HCT116 (cell line): ENCODE measurements at regions not wholly inside any gene's neighbourhood (a gene's known extent, or its start where the extent isn't known, plus 50 kb on each side); places are given as distances from the start of the nearest gene placed in this dataset.

ENCODE experiments used
- ATAC-seq: fragments of 200-7000 bp; cut with Tn5 transposase; 2 replicates; pipeline ENCODE4 v1.9.1; 2020; ENCODE audit warnings: mild to moderate bottlenecking, moderate library complexity
- BruUV-seq: library from RNA; stranded (reverse); fragments of 400-500 nt; replicated peaks from 2 replicates; lab custom pipeline; 2021; lab: Mats Ljungman, UMichigan
- CTCF ChIA-PET: fragments of 300-600 bp; sonication (Branson Sonifier 250); formaldehyde crosslinking; loops from one replicate; lab custom pipeline; 2021; ENCODE audit warnings: antibody characterized with exemption; lab: Charles Lee
- POLR2A ChIA-PET: fragments of 300-600, 350-600 bp; sonication (Branson Sonifier 250); formaldehyde crosslinking; loops from one replicate; lab custom pipeline; 2021; ENCODE audit warnings: antibody characterized with exemption; lab: Charles Lee
- RAD21 ChIA-PET, 2 experiments: fragments of 300-600 bp; sonication (Branson Sonifier 250); formaldehyde crosslinking; loops; one replicate each; lab custom pipeline; 2023; ENCODE audit warnings: low total read pairs in 2 of 2; ENCODE audit not compliant: uncharacterized antibody in 2 of 2, unreplicated experiment in 2 of 2, low non-redundant PET in 1 of 2; lab: Charles Lee
- DNase-seq: peaks from one replicate; pipeline ENCODE4 v3.0.0-alpha.2; 2010; ENCODE audit warnings: low read depth, low spot score
- H2AFZ ChIP-seq: fragments of 200-600 bp; shearing (Covaris generic), sonication (generic); 2 replicates; pipeline ENCODE4 v1.6.1; 2017; ENCODE audit warnings: low read depth, mixed run types, mixed read lengths, antibody characterized with exemption, low read length; ENCODE audit not compliant: poor library complexity, severe bottlenecking
- H3K27ac ChIP-seq: 2 replicates; pipeline ENCODE4 v1.5.1; 2012; ENCODE audit warnings: low read depth, low read length
- H3K27me3 ChIP-seq: fragments of 200-600 bp; sonication (generic); 2 replicates; pipeline ENCODE4 v1.6.1; 2016; ENCODE audit warnings: mixed run types, low read length, mixed read lengths; ENCODE audit not compliant: insufficient read depth
- H3K36me3 ChIP-seq, 2 experiments: fragments of 200-500 bp in 1 of 2; fragments of 200-600 bp in 1 of 2; sonication (Bioruptor generic) in 1 of 2; sonication (generic) in 1 of 2; 2 replicates each; pipeline versions ENCODE4 v1.5.1 to v1.6.1; 2014 to 2016; ENCODE audit warnings: low read length in 2 of 2, inconsistent platforms in 1 of 2, mixed read lengths in 1 of 2, mixed run types in 1 of 2; ENCODE audit not compliant: insufficient read depth in 2 of 2, control insufficient read depth in 1 of 2
- H3K4me1 ChIP-seq, 2 experiments: fragments of 200-600 bp in 1 of 2; sonication (generic) in 1 of 2; 2 replicates each; pipeline versions ENCODE4 v1.5.1 to v1.6.1; 2012 to 2017; ENCODE audit warnings: low read length in 2 of 2, inconsistent platforms in 1 of 2, mild to moderate bottlenecking in 1 of 2, mixed read lengths in 1 of 2, mixed run types in 1 of 2, moderate library complexity in 1 of 2; ENCODE audit not compliant: insufficient read depth in 2 of 2, control insufficient read depth in 1 of 2
- H3K4me2 ChIP-seq: fragments of 200-600 bp; sonication (generic); 2 replicates; pipeline ENCODE4 v1.6.1; 2017; ENCODE audit warnings: mixed run types, low read length, mixed read lengths
- H3K4me3 ChIP-seq, 2 experiments: fragments of 200-600 bp in 1 of 2; sonication (generic) in 1 of 2; replicated peaks in 1 of 2; 2 replicates each; pipeline ENCODE4 v1.5.1; 2011 to 2016; ENCODE audit warnings: low read length in 2 of 2, control low read depth in 1 of 2, low read depth in 1 of 2, mild to moderate bottlenecking in 1 of 2, mixed read lengths in 1 of 2, mixed run types in 1 of 2
- H3K79me2 ChIP-seq: fragments of 200-600 bp; sonication (generic); 2 replicates; pipeline ENCODE4 v1.6.1; 2017; ENCODE audit warnings: mild to moderate bottlenecking, mixed run types, low read length, moderate library complexity, mixed read lengths; ENCODE audit not compliant: insufficient read depth
- H3K9ac ChIP-seq: fragments of 200-600 bp; sonication (generic); 2 replicates; pipeline ENCODE4 v1.6.1; 2016; ENCODE audit warnings: low read length, mixed read lengths
- H3K9me2 ChIP-seq: fragments of 200-600 bp; sonication (generic), shearing (Covaris generic); 2 replicates; pipeline ENCODE4 v1.6.1; 2017; ENCODE audit warnings: mixed run types, mild to moderate bottlenecking, moderate library complexity; ENCODE audit not compliant: insufficient read depth
- H3K9me3 ChIP-seq, 2 experiments: fragments of 200-500 bp in 1 of 2; fragments of 200-600 bp in 1 of 2; sonication (Bioruptor generic) in 1 of 2; sonication (generic) in 1 of 2; 2 replicates each; pipeline ENCODE4 v1.6.1; 2014 to 2017; ENCODE audit warnings: low read length in 2 of 2, mixed read lengths in 2 of 2, inconsistent platforms in 1 of 2, low read depth in 1 of 2, mild to moderate bottlenecking in 1 of 2, mixed run types in 1 of 2, moderate library complexity in 1 of 2; ENCODE audit not compliant: control insufficient read depth in 1 of 2, insufficient read depth in 1 of 2
- H4K20me1 ChIP-seq: fragments of 200-600 bp; sonication (generic), shearing (Covaris generic); 2 replicates; pipeline ENCODE4 v1.6.1; 2017; ENCODE audit warnings: mixed run types, mild to moderate bottlenecking, moderate library complexity; ENCODE audit not compliant: insufficient read depth
- ATF3 ChIP-seq: IDR thresholded peaks from 2 replicates; pipeline ENCODE4 v1.6.1; 2012
- CBX3 ChIP-seq: IDR thresholded peaks from 2 replicates; pipeline ENCODE4 v1.6.1; 2012; ENCODE audit warnings: low read depth
- CEBPB ChIP-seq: IDR thresholded peaks from 2 replicates; pipeline ENCODE4 v1.6.1; 2012; ENCODE audit warnings: low read depth
- ELF1 ChIP-seq: IDR thresholded peaks from 2 replicates; pipeline ENCODE4 v1.6.1; 2012; ENCODE audit warnings: low read depth, borderline replicate concordance
- FOSL1 ChIP-seq: IDR thresholded peaks from 2 replicates; pipeline ENCODE4 v1.6.1; 2012; ENCODE audit warnings: low read depth
- JUND ChIP-seq: IDR thresholded peaks from 2 replicates; pipeline ENCODE4 v1.6.1; 2012
- MAX ChIP-seq: IDR thresholded peaks from 2 replicates; pipeline ENCODE4 v1.6.1; 2012
- POLR2A ChIP-seq: IDR thresholded peaks from 2 replicates; pipeline ENCODE4 v1.7.0; 2011; ENCODE audit warnings: borderline replicate concordance; ENCODE audit not compliant: insufficient read depth, insufficient read length; ENCODE audit errors: extremely low read depth
- POLR2AphosphoS5 ChIP-seq: IDR thresholded peaks from 2 replicates; pipeline ENCODE4 v1.6.1; 2011; ENCODE audit warnings: mild to moderate bottlenecking, low read depth, low read length, moderate library complexity
- RAD21 ChIP-seq: IDR thresholded peaks from 2 replicates; pipeline ENCODE4 v1.6.1; 2012; ENCODE audit warnings: low read depth, mild to moderate bottlenecking
- SIN3A ChIP-seq: IDR thresholded peaks from 2 replicates; pipeline ENCODE4 v1.6.1; 2012; ENCODE audit warnings: low read depth
- TCF7L2 ChIP-seq: IDR thresholded peaks from 2 replicates; pipeline ENCODE4 v1.7.0; 2011; ENCODE audit warnings: borderline replicate concordance, inconsistent platforms; ENCODE audit not compliant: insufficient read depth, insufficient read length; ENCODE audit errors: extremely low read depth
- ZBTB33 ChIP-seq: IDR thresholded peaks from 2 replicates; pipeline ENCODE4 v1.6.1; 2011; ENCODE audit warnings: mild to moderate bottlenecking, low read length, moderate library complexity; ENCODE audit not compliant: insufficient replicate concordance; ENCODE audit errors: extremely low read depth
- ZNF274 ChIP-seq: fragments of 200-500 bp; sonication (Bioruptor generic); IDR thresholded peaks from 2 replicates; pipeline ENCODE4 v1.6.1; 2014; ENCODE audit warnings: mild to moderate bottlenecking, low read depth, low read length, inconsistent platforms
- intact Hi-C: fragments of 100-400 bp; cut with micrococcal nuclease; formaldehyde crosslinking; loops from 2 replicates; pipeline ENCODE4 v1.10.0; 2022

- TF ChIP-seq ELF1: no peak
- TF ChIP-seq SIN3A: no peak
- no peak for TF ChIP-seq CBX3
- TF ChIP-seq CEBPB: no peak
- no peak for TF ChIP-seq POLR2A
Measured at GRCh38 chr6:132933090-132933489, 118.7 kb downstream of the RPS12 start (continued).

- Histone ChIP-seq H3K9me2 (no peaks in the 10 kb centered on the region), H3K4me2 (no peak overlapping the region)
- CTCF ChIA-PET: no interaction called here
- no peak for ATAC-seq
- TF ChIP-seq RAD21 (no peak), CEBPB (no peak), ELF1 (no peak), ATF3 (no peak), CBX3 (no peak), SIN3A (no peak), TCF7L2 (no peak), JUND (no peak), ZNF274 (no peak), POLR2AphosphoS5 (no peak), MAX (no peak), FOSL1 (no peak), ZBTB33 (no peak)
- TF ChIP-seq, all 23 proteins: peak for 0
- BruUV-seq: no TSS peak
- Histone ChIP-seq H3K79me2 (no peaks in the 10 kb centered on the region), H3K27me3 (peaks cover 20% of the 10 kb centered on the region; the same call in 1 of the 2 replicates), H3K4me1 (peaks cover 0 to 5% of the 10 kb centered on the region in 2 experiments; a peak in 2 of 4 replicates), H4K20me1 (no peaks in the 10 kb centered on the region), H3K27ac (no peak overlapping the region), H3K9me3 (no peaks in the 10 kb centered on the region), H3K9ac (no peak overlapping the region), H3K4me3 (no peak overlapping the region), H3K36me3 (no peaks in the 10 kb centered on the region), H2AFZ (no peak overlapping the region)
- intact Hi-C loops: no loop called here
- no peak for DNase-seq
- ChIA-PET POLR2A (no interaction called here), RAD21 (no interaction called here)
Measured at GRCh38 chr6:132934496-132934895, 120.1 kb downstream of the RPS12 start.
